GF-D8 (cell line): ENCODE measurements at regions not wholly inside any gene's neighbourhood (a gene's known extent, or its start where the extent isn't known, plus 50 kb on each side); places are given as distances from the start of the nearest gene placed in this dataset.
"Not testable (repeated sequence)": the region's sequence is repeated elsewhere in the genome, so short reads cannot be mapped to it uniquely, and the experiment has no call there.

ENCODE experiments used
- DNase-seq: peaks from one replicate; lab custom pipeline; 2025; lab: John Stamatoyannopoulos, UW

GRCh38 chr9:80720579-80720978 is 968.8 kb downstream of the TLE1 start:
- no peak for DNase-seq

DNA sequence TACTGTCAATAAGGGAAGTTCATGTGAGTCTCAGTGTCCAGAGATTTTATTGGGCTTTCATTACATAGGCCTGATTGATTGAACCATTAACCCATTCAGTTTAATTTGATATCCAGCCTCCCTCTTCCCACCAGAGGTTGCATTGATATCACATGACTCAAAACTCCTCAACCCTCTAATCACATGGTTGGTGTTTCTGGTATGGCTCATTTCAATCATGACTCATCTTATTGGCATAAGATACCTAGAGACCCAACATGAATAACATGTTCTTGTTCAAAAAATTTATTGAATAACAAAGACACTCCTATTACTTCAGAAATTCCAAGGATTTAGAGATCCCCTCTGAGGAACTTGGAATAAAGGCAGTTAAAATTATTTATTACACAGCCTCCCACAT is 982.2 kb downstream of the TLE1 start:
- no peak for DNase-seq

- DNase-seq, result no peak
These were observed 988.3 kb downstream of the TLE1 start for GRCh38 chr9:80701061-80701460.

DNA sequence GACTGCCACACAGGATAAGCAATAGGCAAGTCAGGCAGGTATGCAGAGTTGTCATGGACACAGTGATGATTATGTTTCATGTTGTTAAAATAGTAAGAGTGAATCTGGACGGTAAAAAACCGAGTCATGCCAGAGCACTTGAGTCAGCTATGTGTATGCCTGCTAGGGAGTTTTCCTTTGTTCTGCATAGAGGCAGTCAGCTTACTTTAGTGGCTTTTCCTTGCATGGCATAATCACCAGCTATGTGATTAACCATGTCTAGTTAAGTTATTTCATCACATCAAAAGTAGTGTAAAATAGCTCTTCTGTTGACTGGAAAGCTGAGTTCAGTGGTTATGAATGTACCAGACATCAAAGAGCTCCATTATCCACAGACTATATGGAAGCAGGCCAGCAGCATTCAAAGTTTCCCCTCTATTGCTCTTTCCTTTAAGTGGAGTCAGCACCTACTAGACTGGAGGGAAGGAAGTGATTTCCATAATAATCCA is 989.8 kb downstream of the TLE1 start:
- DNase-seq, result no peak

GRCh38 chr9:80698725-80699410 is 990.5 kb downstream of the TLE1 start:
- no peak for DNase-seq

DNA sequence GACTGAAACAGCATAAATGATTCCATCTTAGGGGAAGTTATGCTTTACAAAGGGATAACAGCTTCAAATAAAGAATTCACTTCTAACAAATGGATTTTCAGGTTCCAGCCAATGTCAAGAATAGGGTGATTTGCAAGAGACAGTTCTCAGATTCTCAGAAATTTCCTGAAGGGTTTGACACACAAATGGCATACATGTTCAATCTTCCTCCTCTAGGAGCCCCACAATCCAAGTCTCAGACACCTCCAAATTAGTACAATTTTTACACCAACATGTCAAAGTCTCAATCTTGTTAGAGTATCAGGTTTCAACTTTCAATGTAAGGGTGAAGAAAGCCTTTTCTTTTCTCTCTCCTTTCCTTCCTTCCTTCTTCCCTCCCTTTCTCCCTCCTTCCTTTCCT is 996.6 kb downstream of the TLE1 start:
- no peak for DNase-seq

- DNase-seq, result no peak
These were observed 998.1 kb downstream of the TLE1 start for GRCh38 chr9:80691229-80691628.

DNA sequence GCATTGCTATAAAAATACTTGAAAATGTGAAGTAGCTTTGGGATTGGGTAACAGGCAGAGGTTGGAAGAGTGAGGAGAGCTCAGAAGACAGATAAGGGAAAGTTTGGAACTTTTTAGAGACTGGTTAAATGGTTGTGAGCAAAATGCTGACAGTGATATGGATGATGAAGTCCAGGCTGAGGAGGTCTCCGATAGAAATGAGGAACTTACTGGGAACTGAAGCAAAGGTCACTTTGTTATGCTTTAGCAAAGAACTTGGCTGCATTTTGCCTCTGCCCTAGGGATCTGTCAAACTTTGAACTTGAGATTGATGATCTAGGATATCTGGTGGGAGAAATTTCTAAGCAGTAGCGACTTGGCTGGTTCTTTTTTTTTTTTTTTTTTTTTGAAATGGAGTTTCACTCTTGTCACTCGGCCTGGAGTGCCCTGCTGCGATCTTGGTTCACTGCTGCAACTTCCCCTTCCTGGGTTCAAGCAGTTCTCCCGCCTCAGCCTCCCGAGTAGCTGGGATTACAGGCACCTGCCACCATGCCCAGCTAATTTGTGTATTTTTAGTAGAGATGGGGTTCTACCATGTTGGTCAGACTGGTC is 998.9 kb downstream of the TLE1 start:
- no peak for DNase-seq

GRCh38 chr9:80679916-80680315 is 1009.4 kb downstream of the TLE1 start:
- DNase-seq, result no peak

DNA sequence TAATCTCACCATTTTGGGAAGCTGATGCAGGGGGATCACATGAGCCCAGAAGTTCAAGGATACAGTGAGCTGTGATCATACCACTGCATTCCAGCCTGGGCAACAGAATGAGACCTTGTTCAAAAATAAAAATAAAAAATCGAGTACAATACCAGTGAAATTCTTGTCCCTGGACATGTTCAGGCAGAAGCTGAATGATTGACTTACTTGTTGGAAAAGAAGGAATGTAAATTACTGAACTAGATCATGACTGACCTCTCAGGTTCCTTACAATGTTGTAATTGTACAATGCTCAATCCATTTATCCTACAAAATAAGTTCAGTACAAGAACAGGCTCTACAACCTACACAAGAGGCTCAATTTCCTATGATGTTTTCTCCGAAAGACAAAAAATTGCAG is 1010.4 kb downstream of the TLE1 start:
- no peak for DNase-seq

DNA sequence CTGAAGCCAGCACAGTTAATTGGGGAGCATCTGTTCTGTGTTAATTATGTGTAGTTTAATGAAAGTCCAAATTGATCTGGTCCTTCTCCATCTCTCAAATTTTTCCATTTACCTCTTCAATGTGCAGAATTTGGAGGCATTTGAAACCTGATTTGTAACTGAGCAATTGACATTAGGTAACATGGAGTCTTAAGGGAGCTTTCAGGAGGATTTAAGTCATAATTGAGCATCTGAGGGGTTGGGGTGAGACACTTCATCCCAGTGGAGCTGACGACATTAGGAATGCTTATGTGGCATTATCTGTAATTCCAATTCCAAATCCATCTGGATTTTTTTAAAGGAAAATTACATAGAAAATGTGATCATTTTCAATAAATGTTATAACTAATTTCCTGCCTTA is 1015.9 kb downstream of the TLE1 start:
- DNase-seq, result no peak

DNA sequence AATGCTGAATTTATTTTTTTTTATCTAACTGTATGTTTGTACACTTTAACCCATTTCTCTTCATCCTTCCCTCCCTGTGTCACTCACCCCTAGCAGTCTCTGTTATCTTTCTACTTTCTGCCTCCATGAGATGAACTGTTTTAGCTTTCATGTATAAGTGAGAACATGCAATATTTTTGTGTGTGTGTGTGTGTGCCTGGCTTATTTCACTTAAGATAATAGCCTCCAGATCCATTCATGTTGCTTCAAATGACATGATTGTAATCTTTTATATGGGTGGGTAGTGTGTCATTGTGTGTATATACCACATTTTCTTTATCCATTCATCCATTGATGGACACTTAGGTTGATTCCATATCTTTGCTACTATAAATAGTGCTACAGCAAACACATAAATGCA is 1023.9 kb downstream of the TLE1 start:
- DNase-seq, result no peak

GRCh38 chr9:80664327-80665210 is 1024.8 kb downstream of the TLE1 start:
- peak; percentile 55 for DNase-seq

- not testable (repeated sequence) for DNase-seq
These were observed 1029.6 kb downstream of the TLE1 start for GRCh38 chr9:80659751-80660150.

- DNase-seq, result no peak
These were observed 1038.3 kb downstream of the TLE1 start for GRCh38 chr9:80651044-80651443.

GRCh38 chr9:80649496-80649895 is 1039.9 kb downstream of the TLE1 start:
- no peak for DNase-seq

GRCh38 chr9:80649001-80649420 is 1040.3 kb downstream of the TLE1 start:
- DNase-seq, result no peak

DNA sequence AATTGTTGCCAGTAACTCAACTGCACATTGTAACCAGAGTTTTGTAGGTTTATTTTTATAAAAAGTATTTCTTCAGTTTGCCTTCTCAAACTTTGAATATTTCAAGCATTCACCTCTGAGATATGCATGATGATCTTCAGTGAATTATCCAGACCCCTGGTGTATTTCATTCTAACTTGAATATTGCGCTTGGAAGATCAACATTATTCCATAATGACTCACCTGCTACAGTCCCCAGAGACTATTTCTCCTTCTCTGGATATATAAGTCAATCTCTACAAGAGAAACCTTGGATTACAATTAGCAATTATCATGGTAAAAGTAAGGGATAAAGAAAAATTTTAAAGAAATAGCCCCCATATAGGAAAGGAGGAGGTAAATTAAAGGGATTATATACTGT is 1041.0 kb downstream of the TLE1 start:
- no peak for DNase-seq

DNA sequence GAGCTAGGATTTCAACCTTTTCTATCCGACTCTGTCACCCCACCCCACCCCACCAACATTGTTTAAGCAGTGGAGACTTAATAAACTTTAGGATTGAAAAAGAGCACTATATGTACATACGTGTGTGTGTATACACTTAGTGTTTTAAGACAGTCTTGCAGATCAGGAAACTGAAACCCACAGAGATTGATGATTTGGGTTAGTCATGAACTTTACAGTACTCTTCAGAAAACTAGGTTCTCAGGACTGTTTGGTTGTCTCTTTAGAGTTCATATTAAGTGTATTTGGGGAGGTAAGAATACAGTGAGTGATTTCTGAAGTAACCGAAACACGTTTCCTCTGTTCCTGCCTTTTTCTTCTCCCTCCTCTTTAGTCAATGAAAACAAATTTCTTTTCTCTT is 1043.1 kb downstream of the TLE1 start:
- no peak for DNase-seq

DNA sequence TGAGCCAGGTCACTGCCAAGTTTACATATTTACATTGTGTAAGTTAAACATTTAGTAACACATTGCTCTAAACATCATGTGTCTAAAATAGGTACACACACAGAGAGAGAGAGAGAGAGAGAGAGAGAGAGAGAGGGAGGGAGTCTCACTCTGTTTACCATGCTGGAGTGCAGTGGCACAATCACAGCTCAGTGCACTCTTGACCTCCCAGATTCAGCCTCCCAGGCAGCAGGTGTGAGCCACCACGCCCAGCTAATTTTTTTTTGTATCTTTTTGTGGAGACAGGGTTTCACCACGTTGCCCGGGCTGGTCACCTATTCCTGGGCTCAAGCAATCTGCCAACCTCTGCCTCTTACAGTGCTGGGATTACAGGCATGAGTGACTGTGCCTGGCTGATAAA is 1045.3 kb downstream of the TLE1 start:
- DNase-seq, result no peak

- no peak for DNase-seq
These were observed 1054.3 kb downstream of the TLE1 start for GRCh38 chr9:80635065-80635464.

DNA sequence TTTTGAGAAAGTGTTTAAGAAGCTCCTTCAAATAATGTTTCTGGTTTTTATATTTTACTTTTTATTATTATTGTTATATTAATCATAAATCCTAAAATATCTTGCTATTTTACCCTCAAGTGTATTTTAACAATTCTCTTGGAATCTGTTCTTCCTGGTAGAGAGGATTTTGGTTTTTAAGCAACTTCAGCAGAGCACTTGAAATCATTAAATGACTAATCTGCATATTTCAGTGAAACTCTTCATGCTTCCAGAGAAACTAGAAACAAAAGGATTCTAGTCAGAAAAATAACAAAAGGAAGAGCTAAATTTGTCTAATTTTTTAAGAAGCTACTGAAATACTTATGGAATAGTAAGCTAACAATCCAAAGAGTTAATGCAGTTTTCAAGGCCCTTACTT is 1057.3 kb downstream of the TLE1 start:
- no peak for DNase-seq

- DNase-seq, result no peak
These were observed 1050.7 kb downstream of the TLE4 start for GRCh38 chr9:80622508-80622907.
